CD4-positive, alpha-beta T cell (primary cell): ENCODE measurements at regions not wholly inside any gene's neighbourhood (a gene's known extent, or its start where the extent isn't known, plus 50 kb on each side); places are given as distances from the start of the nearest gene placed in this dataset.

Source experiments
- ATAC-seq: fragments of 200-7000 bp; cut with Tn5 transposase; one replicate; pipeline ENCODE4 v1.10.0; 2022; ENCODE audit warnings: mild to moderate bottlenecking; ENCODE audit not compliant: poor library complexity
- CTCF ChIA-PET: fragments of 350-600 bp; sonication (Branson Sonifier 250); formaldehyde crosslinking; loops from one replicate; lab custom pipeline; 2021; ENCODE audit warnings: antibody characterized with exemption, inconsistent platforms; lab: Charles Lee
- POLR2A ChIA-PET: fragments of 350-600 bp; sonication (Branson Sonifier 250); formaldehyde crosslinking; loops from one replicate; lab custom pipeline; 2021; ENCODE audit warnings: antibody characterized with exemption, inconsistent platforms; lab: Charles Lee
- DNase-seq, 14 experiments: peaks; one replicate each; pipeline ENCODE4 v3.0.0-alpha.2; 2013 to 2020; ENCODE audit warnings: mixed read lengths in 2 of 14
- H3K27ac ChIP-seq, 2 donors: one replicate each; pipeline versions ENCODE4 v1.5.1 to v1.7.0; 2013; ENCODE audit warnings: low read length in 2 of 2, low read depth in 1 of 2, mild to moderate bottlenecking in 1 of 2
- H3K27me3 ChIP-seq, 2 experiments: 1 replicate in 1 of 2; 2 replicates in 1 of 2; pipeline versions ENCODE4 v1.6.1 to v1.7.0; 2013; ENCODE audit warnings: low read length in 2 of 2, control low read depth in 1 of 2, mild to moderate bottlenecking in 1 of 2, moderate library complexity in 1 of 2; ENCODE audit not compliant: insufficient read depth in 2 of 2, control insufficient read depth in 1 of 2
- H3K36me3 ChIP-seq: one replicate; pipeline ENCODE4 v1.6.1; 2013; ENCODE audit warnings: low read length, control low read depth; ENCODE audit not compliant: insufficient read depth
- H3K4me1 ChIP-seq: one replicate; pipeline ENCODE4 v1.6.1; 2013; ENCODE audit warnings: low read length, control low read depth; ENCODE audit not compliant: insufficient read depth
- H3K4me3 ChIP-seq: one replicate; pipeline ENCODE4 v1.5.1; 2013; ENCODE audit warnings: mild to moderate bottlenecking, low read length, moderate library complexity
- H3K9me3 ChIP-seq, 2 experiments: 1 replicate in 1 of 2; 2 replicates in 1 of 2; pipeline versions ENCODE4 v1.6.1 to v1.7.0; 2013; ENCODE audit warnings: low read length in 2 of 2, mild to moderate bottlenecking in 2 of 2, control low read depth in 1 of 2, moderate library complexity in 1 of 2; ENCODE audit not compliant: control insufficient read depth in 1 of 2, insufficient read depth in 1 of 2
- H3K27ac Mint-ChIP-seq: one replicate; pipeline ENCODE4 v1.8.0; 2020; ENCODE audit warnings: mixed read lengths
- H3K27me3 Mint-ChIP-seq: one replicate; pipeline ENCODE4 v1.8.0; 2021; ENCODE audit warnings: mixed read lengths
- H3K36me3 Mint-ChIP-seq: one replicate; pipeline ENCODE4 v1.8.0; 2021; ENCODE audit warnings: low read depth, mixed read lengths
- H3K4me1 Mint-ChIP-seq: one replicate; pipeline ENCODE4 v1.8.0; 2021; ENCODE audit warnings: low read depth, mixed read lengths
- H3K4me3 Mint-ChIP-seq: one replicate; pipeline ENCODE4 v1.8.0; 2020; ENCODE audit warnings: mild to moderate bottlenecking, mixed read lengths
- H3K9me3 Mint-ChIP-seq: one replicate; pipeline ENCODE4 v1.8.0; 2020; ENCODE audit warnings: mixed read lengths
- intact Hi-C, 2 experiments: fragments of 100-400 bp; cut with DNase I in 1 of 2; cut with micrococcal nuclease in 1 of 2; formaldehyde crosslinking; loops; one replicate each; pipeline versions ENCODE4 v1.15.1 to v1.9.0; 2023 to 2025; cut with DNase I, micrococcal nuclease
- TF ChIP-seq, protein P1 (sequence below): fragments of 200-600 bp; IDR thresholded peaks from one replicate; pipeline ENCODE4 v1.8.0; 2022; ENCODE audit warnings: antibody characterized with exemption, mild to moderate bottlenecking

DNA sequence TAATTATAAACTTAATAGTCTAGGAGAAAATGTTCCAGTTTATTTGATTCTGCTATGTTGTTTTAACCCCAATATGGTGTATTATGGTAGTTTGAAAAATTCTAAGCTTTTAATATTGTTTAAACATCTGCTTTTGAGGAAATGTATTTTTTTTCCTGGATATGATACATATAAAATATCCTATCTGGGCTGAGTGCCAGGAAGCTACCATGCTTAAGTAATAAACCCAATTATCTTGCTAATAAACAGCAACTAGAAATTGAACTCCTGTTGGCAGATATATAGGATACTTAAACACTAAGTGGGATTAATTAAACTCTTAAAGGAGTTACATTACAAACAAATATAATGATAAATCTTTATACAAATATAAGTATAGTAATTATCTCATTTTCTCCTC lies 293.7 kb upstream of the GRM7 start:
- DNase-seq (no peak), ATAC-seq (no peak)
- POLR2A ChIA-PET, result no interaction called here
- H3K27me3 Mint-ChIP-seq, result no peaks in the 10 kb centered on the region
- no peaks in the 10 kb centered on the region for H3K4me1 ChIP-seq
- no peaks in the 10 kb centered on the region for H3K36me3 Mint-ChIP-seq
- H3K9me3 Mint-ChIP-seq, result peaks cover 2% of the 10 kb centered on the region
- H3K4me3 Mint-ChIP-seq, result no peak overlapping the region
- H3K36me3 ChIP-seq, result no peaks in the 10 kb centered on the region
- no peaks in the 10 kb centered on the region for H3K27me3 ChIP-seq
- H3K27ac Mint-ChIP-seq, result no peak overlapping the region
- no peaks in the 10 kb centered on the region for H3K4me1 Mint-ChIP-seq
- intact Hi-C loops, result no loop called here
- H3K27ac ChIP-seq, result no peak overlapping the region
- CTCF ChIA-PET, result no interaction called here
- H3K4me3 ChIP-seq, result no peak overlapping the region
- H3K9me3 ChIP-seq, result peaks cover 0 to 14% of the 10 kb centered on the region in 2 experiments
- TF ChIP-seq, protein P1, sequence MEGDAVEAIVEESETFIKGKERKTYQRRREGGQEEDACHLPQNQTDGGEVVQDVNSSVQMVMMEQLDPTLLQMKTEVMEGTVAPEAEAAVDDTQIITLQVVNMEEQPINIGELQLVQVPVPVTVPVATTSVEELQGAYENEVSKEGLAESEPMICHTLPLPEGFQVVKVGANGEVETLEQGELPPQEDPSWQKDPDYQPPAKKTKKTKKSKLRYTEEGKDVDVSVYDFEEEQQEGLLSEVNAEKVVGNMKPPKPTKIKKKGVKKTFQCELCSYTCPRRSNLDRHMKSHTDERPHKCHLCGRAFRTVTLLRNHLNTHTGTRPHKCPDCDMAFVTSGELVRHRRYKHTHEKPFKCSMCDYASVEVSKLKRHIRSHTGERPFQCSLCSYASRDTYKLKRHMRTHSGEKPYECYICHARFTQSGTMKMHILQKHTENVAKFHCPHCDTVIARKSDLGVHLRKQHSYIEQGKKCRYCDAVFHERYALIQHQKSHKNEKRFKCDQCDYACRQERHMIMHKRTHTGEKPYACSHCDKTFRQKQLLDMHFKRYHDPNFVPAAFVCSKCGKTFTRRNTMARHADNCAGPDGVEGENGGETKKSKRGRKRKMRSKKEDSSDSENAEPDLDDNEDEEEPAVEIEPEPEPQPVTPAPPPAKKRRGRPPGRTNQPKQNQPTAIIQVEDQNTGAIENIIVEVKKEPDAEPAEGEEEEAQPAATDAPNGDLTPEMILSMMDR, result no peak

DNA sequence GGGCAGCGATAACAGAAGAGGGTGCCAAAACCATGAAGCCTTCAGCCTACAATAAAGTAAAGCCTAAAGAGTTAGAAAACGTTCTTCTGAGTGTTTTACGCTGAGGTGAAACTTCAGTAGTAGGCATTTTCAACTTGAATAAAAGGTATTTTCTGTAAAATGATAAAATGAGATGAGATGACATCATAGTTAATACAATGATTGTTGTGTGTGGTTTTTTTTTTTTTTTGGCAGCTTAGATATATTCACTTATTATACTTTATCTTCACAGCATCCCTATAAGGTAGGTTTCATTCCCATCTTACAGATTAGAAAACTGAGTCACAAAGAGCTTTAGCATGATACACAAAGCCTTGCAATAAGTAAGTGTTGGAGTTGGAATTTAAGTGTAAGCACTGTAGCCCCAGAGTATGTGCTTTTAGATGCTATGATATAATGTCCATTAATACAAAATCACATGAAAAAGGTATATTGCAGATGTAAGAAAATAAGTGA lies 291.9 kb upstream of the GRM7 start:
- Mint-ChIP-seq H3K4me1 (no peaks in the 10 kb centered on the region), H3K36me3 (no peaks in the 10 kb centered on the region), H3K27me3 (no peaks in the 10 kb centered on the region), H3K4me3 (no peak overlapping the region), H3K27ac (no peak overlapping the region), H3K9me3 (peaks cover 2% of the 10 kb centered on the region)
- TF ChIP-seq, protein P1, result no peak
- ATAC-seq, result no peak
- ChIA-PET CTCF (no interaction called here), POLR2A (no interaction called here)
- Histone ChIP-seq H3K27me3 (no peaks in the 10 kb centered on the region), H3K36me3 (no peaks in the 10 kb centered on the region), H3K4me1 (no peaks in the 10 kb centered on the region), H3K27ac (no peak overlapping the region), H3K9me3 (peaks cover 0 to 14% of the 10 kb centered on the region in 2 experiments), H3K4me3 (no peak overlapping the region)
- intact Hi-C loops, result no loop called here
- no peak for DNase-seq

DNA sequence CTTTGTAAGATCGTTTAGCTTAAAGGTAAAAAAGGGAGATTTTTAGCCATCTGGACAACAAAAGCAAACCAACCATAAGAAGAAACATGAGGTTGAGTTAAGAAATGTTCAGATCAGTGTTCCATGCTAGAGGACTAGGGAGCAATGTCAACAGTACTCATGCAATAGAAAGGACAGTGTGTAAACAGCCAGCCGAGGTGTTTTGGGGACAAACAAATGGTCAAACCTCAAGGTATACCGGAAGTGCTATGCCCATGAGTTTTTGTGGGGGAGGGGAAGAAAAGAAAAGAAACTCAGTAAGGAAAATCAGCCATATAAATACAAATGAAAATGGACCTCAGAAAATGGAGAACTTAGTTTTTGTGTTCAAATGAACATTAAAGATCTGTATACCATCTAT lies 289.5 kb upstream of the GRM7 start:
- ChIA-PET POLR2A (no interaction called here), CTCF (no interaction called here)
- peaks cover 2% of the 10 kb centered on the region for H3K9me3 Mint-ChIP-seq
- H3K27ac Mint-ChIP-seq, result no peak overlapping the region
- ATAC-seq (no peak), DNase-seq (no peak)
- Histone ChIP-seq H3K4me3 (no peak overlapping the region), H3K9me3 (peaks cover 6 to 9% of the 10 kb centered on the region in 2 experiments), H3K27ac (no peak overlapping the region), H3K4me1 (no peaks in the 10 kb centered on the region), H3K36me3 (no peaks in the 10 kb centered on the region), H3K27me3 (no peaks in the 10 kb centered on the region)
- H3K27me3 Mint-ChIP-seq, result no peaks in the 10 kb centered on the region
- intact Hi-C loops, result no loop called here
- H3K4me3 Mint-ChIP-seq, result no peak overlapping the region
- no peaks in the 10 kb centered on the region for H3K36me3 Mint-ChIP-seq
- TF ChIP-seq, protein P1, result no peak
- no peaks in the 10 kb centered on the region for H3K4me1 Mint-ChIP-seq
